HepG2 (cell line): ENCODE measurements at regions not wholly inside any gene's neighbourhood (a gene's known extent, or its start where the extent isn't known, plus 50 kb on each side); places are given as distances from the start of the nearest gene placed in this dataset.

Source experiments
- GZF1 ChIP-seq: sonication (generic); formaldehyde crosslinking; IDR thresholded peaks from 2 replicates; pipeline ENCODE4 v1.5.1; 2020; ENCODE audit warnings: mild to moderate bottlenecking, missing genetic modification reagents
- IRX3 ChIP-seq: sonication (generic); formaldehyde crosslinking; IDR thresholded peaks from 2 replicates; pipeline ENCODE4 v1.8.1; 2023; ENCODE audit warnings: mild to moderate bottlenecking, low read depth, missing genetic modification reagents, borderline replicate concordance
- MZF1 ChIP-seq: sonication (generic); formaldehyde crosslinking; IDR thresholded peaks from 2 replicates; pipeline ENCODE4 v1.8.1; 2023; ENCODE audit warnings: mild to moderate bottlenecking, missing genetic modification reagents, borderline replicate concordance
- XBP1 ChIP-seq: sonication (generic); formaldehyde crosslinking; IDR thresholded peaks from 2 replicates; pipeline ENCODE4 v1.5.0; 2020; ENCODE audit warnings: missing genetic modification reagents
- ZFP90 ChIP-seq: sonication (generic); formaldehyde crosslinking; IDR thresholded peaks from 2 replicates; pipeline ENCODE4 v1.8.0; 2022; ENCODE audit warnings: missing genetic modification reagents, mild to moderate bottlenecking, inconsistent platforms, borderline replicate concordance
- ZNF12 ChIP-seq: sonication (generic); formaldehyde crosslinking; IDR thresholded peaks from 2 replicates; pipeline ENCODE4 v1.5.0; 2020; ENCODE audit warnings: missing genetic modification reagents
- ZNF24 ChIP-seq: fragments of 450-650 bp; IDR thresholded peaks from 2 replicates; pipeline ENCODE4 v1.6.1; 2017; ENCODE audit warnings: antibody characterized with exemption, mild to moderate bottlenecking
- TF ChIP-seq, protein P1 (sequence below): IDR thresholded peaks from 2 replicates; pipeline ENCODE4 v1.6.1; 2016; ENCODE audit warnings: missing compliant biosample characterization, missing genetic modification reagents, borderline replicate concordance
- TF ChIP-seq, protein P2 (sequence below), 2 experiments: sonication (generic) in 1 of 2; formaldehyde crosslinking in 1 of 2; IDR thresholded peaks; 2 replicates each; pipeline versions ENCODE4 v1.5.1 to v1.6.1; 2011 to 2020; ENCODE audit warnings: borderline replicate concordance in 1 of 2, low read depth in 1 of 2, low read length in 1 of 2, mild to moderate bottlenecking in 1 of 2, missing genetic modification reagents in 1 of 2, moderate library complexity in 1 of 2
- TF ChIP-seq, protein P3 (sequence below), 2 experiments: sonication (generic) in 1 of 2; formaldehyde crosslinking in 1 of 2; IDR thresholded peaks; 2 replicates each; pipeline versions ENCODE4 v1.6.1 to v1.9.0; 2014 to 2022; ENCODE audit warnings: antibody characterized with exemption in 1 of 2, borderline replicate concordance in 1 of 2, inconsistent platforms in 1 of 2, low read depth in 1 of 2, missing genetic modification reagents in 1 of 2
- TF ChIP-seq, protein P4 (sequence below): sonication (generic); formaldehyde crosslinking; IDR thresholded peaks from 2 replicates; pipeline ENCODE4 v1.5.0; 2020; ENCODE audit warnings: missing genetic modification reagents
- TF ChIP-seq, protein P5 (sequence below), 2 experiments: sonication (generic) in 1 of 2; formaldehyde crosslinking in 1 of 2; IDR thresholded peaks; 2 replicates each; pipeline versions ENCODE4 v1.4.0 to v1.6.1; 2016 to 2020; ENCODE audit warnings: borderline replicate concordance in 1 of 2, low read depth in 1 of 2, mild to moderate bottlenecking in 1 of 2, missing genetic modification reagents in 1 of 2

DNA sequence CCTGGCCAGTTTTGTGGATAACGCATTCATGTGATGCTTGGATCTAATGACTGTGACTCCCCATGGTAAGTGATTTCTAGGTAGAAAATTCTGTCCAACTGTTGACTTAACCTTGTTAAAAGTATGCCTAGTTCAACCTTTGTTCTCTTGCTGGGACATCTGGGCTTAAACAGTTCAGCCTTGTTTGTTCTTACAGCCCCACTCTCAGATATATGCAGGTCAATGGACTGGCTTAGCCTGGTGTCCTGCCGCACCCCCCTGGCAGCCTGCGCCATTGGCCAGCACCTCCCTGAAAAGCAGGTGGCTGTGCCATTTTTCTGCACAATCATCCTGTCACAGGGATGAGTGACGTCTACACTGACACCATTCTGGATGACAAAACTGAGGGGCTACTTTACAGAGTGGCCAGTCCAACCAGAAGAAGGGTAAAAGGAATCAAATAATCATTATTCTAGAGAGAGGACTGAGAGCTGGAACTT lies 244.7 kb upstream of the ONECUT1 start (continued):
- TF ChIP-seq, protein P1, sequence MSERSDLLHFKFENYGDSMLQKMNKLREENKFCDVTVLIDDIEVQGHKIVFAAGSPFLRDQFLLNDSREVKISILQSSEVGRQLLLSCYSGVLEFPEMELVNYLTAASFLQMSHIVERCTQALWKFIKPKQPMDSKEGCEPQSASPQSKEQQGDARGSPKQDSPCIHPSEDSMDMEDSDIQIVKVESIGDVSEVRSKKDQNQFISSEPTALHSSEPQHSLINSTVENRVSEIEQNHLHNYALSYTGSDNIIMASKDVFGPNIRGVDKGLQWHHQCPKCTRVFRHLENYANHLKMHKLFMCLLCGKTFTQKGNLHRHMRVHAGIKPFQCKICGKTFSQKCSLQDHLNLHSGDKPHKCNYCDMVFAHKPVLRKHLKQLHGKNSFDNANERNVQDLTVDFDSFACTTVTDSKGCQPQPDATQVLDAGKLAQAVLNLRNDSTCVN (CRISPR knock-in tag) = no peak
- TF ChIP-seq ZFP90 (CRISPR knock-in tag) (no peak), ZNF12 (CRISPR knock-in tag) (no peak), GZF1 (no peak), IRX3 (no peak), ZNF24 (no peak), XBP1 (CRISPR knock-in tag) (no peak), MZF1 (no peak)
- TF ChIP-seq, protein P2, sequence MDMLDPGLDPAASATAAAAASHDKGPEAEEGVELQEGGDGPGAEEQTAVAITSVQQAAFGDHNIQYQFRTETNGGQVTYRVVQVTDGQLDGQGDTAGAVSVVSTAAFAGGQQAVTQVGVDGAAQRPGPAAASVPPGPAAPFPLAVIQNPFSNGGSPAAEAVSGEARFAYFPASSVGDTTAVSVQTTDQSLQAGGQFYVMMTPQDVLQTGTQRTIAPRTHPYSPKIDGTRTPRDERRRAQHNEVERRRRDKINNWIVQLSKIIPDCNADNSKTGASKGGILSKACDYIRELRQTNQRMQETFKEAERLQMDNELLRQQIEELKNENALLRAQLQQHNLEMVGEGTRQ (IDR thresholded peaks at IDR 0.05; ENCODE audit: low read depth, low read length) = no peak
- TF ChIP-seq, protein P2 (CRISPR knock-in tag; IDR thresholded peaks at IDR 0.05; ENCODE audit: borderline replicate concordance) = no peak
- TF ChIP-seq, protein P3, sequence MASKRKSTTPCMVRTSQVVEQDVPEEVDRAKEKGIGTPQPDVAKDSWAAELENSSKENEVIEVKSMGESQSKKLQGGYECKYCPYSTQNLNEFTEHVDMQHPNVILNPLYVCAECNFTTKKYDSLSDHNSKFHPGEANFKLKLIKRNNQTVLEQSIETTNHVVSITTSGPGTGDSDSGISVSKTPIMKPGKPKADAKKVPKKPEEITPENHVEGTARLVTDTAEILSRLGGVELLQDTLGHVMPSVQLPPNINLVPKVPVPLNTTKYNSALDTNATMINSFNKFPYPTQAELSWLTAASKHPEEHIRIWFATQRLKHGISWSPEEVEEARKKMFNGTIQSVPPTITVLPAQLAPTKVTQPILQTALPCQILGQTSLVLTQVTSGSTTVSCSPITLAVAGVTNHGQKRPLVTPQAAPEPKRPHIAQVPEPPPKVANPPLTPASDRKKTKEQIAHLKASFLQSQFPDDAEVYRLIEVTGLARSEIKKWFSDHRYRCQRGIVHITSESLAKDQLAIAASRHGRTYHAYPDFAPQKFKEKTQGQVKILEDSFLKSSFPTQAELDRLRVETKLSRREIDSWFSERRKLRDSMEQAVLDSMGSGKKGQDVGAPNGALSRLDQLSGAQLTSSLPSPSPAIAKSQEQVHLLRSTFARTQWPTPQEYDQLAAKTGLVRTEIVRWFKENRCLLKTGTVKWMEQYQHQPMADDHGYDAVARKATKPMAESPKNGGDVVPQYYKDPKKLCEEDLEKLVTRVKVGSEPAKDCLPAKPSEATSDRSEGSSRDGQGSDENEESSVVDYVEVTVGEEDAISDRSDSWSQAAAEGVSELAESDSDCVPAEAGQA (IDR thresholded peaks at IDR 0.05; ENCODE audit: low read depth) = peak; percentile 54; the same call in 1 of the 2 replicates
- TF ChIP-seq, protein P3 (CRISPR knock-in tag; IDR thresholded peaks at IDR 0.05; ENCODE audit: borderline replicate concordance) = no peak
- TF ChIP-seq, protein P4, sequence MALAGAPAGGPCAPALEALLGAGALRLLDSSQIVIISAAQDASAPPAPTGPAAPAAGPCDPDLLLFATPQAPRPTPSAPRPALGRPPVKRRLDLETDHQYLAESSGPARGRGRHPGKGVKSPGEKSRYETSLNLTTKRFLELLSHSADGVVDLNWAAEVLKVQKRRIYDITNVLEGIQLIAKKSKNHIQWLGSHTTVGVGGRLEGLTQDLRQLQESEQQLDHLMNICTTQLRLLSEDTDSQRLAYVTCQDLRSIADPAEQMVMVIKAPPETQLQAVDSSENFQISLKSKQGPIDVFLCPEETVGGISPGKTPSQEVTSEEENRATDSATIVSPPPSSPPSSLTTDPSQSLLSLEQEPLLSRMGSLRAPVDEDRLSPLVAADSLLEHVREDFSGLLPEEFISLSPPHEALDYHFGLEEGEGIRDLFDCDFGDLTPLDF (CRISPR knock-in tag) = no peak
- TF ChIP-seq, protein P5, sequence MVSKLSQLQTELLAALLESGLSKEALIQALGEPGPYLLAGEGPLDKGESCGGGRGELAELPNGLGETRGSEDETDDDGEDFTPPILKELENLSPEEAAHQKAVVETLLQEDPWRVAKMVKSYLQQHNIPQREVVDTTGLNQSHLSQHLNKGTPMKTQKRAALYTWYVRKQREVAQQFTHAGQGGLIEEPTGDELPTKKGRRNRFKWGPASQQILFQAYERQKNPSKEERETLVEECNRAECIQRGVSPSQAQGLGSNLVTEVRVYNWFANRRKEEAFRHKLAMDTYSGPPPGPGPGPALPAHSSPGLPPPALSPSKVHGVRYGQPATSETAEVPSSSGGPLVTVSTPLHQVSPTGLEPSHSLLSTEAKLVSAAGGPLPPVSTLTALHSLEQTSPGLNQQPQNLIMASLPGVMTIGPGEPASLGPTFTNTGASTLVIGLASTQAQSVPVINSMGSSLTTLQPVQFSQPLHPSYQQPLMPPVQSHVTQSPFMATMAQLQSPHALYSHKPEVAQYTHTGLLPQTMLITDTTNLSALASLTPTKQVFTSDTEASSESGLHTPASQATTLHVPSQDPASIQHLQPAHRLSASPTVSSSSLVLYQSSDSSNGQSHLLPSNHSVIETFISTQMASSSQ (IDR thresholded peaks at IDR 0.05; ENCODE audit: low read depth) = peak; percentile 53; the same call in 1 of the 2 replicates
- TF ChIP-seq, protein P5 (CRISPR knock-in tag; IDR thresholded peaks at IDR 0.05; ENCODE audit: borderline replicate concordance) = peak; percentile 67; the same call in 1 of the 2 replicates
